HG03025 (cell line): ENCODE measurements at regions not wholly inside any gene's neighbourhood (a gene's known extent, or its start where the extent isn't known, plus 50 kb on each side); places are given as distances from the start of the nearest gene placed in this dataset.

ENCODE experiments used
- ATAC-seq: cut with Tn5 transposase; IDR thresholded peaks from one replicate; pipeline ENCODE4 v1.9.1; 2021; ENCODE audit warnings: mild to moderate bottlenecking, moderate library complexity; ENCODE audit not compliant: unreplicated experiment, low FRiP score

- ATAC-seq: no peak
Observed at GRCh38 chr16:50997679-50998078, 153.4 kb downstream of the SALL1 start.

GRCh38 chr16:50996830-50997186, 154.3 kb downstream of the SALL1 start:
- no peak for ATAC-seq

GRCh38 chr16:50996166-50996829, 154.8 kb downstream of the SALL1 start:
- ATAC-seq: no peak

DNA sequence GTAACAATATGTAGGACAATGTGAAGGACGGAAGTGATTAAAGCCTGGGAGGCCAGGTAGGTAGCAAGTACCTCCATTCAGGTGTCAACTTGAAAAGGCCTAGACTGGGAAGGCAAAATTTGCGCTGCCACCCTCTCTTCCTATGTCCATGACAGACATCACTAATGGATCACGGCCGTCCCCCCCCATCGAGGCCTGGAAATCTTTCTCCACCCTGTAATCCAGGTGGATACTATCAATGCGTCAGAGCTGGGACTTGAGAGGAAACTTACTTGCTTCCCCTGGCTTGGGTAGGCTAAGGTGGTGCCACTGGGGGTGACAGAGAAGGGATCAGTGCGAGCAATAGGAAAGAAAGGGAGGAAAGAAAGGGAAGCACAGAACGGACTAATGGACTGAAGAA, 156.1 kb downstream of the SALL1 start:
- ATAC-seq: no peak

DNA sequence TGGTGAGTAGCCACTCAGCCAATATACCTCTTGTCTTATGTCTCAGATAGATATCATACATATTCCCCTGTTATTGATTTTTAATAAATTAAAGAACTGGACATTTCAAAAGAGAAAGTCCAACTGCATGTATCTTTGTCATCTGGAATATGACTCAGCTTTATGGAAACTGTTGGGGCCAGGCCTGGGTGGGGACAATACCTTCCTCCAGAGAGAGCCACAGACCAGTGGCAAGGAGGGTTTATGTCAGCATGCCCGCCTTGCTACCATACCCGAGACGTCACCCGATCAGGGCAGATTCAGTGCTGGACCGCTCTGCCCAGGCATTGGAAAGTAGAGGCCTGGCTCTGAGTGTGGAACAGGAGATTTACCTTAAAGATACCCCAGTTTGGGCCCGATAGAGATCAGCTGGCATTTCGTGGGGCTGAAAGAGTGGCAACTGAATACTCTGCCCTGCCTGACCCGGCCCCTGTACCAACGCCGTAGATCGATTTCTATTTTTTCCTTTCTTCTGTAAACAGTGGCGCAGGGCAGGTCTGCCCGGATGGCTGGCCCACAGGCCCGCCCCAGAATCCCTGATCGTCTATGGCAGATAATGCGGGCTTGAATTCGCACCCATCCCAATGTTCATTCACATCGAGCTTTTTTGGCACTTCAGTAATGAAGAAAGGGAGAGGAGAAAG, 158.6 kb downstream of the SALL1 start:
- no peak for ATAC-seq

- ATAC-seq: no peak
Observed at GRCh38 chr16:50991436-50991835, 159.6 kb downstream of the SALL1 start.

DNA sequence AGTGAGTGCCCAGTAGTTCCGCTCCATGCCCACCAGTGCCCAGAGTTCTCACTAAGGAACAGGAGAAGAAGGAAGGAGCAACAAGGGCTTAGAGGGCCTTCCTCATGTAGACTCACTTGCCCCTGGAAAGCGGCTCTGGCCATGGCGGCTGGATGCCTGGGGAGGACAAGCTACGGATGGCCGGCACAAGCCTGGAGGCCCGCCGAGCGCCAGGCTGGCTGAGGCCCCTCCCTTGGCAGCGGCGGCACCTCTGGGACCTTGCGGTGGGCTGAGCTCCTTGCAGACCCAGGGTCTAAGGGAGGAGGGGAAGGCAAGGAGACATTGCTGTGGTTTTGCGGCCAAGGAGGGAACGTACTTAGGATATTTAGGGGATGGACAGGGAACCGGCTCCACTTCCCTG, 160.1 kb downstream of the SALL1 start:
- no peak for ATAC-seq

DNA sequence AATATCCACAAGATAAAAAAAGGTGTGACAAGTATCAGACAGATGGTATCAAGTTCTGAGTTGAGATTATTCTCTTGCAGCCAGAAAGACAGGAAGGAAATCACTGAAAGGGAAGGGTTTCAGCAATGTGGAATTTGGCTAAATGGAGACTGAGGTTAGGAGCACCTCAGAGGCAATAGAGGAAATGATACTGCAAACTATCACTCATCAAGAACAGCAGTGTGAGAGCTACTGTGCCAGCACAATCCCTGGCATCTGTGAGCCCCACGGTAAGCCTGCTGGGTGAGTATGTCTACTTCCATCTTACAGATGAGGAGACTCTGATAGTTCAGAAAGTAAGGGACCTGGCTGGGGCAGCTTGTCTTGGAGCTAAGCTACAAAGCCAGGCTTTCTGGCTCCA, 162.0 kb downstream of the SALL1 start:
- ATAC-seq: no peak

DNA sequence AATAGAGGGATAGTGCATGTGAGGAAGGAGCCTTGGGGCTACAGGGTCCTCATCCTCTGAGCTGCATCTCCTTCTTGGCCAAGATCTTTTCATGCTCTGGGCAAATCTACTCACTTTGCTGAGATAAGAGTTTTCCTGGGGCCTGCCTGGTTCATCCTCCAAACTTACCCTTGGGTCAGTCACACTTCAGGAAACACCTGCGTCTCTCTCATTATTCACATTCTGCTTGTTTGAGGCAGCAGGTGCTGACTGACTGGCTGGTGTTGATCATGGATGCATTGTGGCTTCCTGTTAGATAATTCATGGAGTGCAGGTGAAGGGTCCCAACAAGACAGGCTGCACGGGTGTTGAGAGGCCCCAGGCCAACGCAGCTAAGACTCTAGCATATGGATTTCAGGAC, 162.6 kb downstream of the SALL1 start:
- no peak for ATAC-seq

GRCh38 chr16:50986453-50986852, 164.6 kb downstream of the SALL1 start:
- no peak for ATAC-seq

DNA sequence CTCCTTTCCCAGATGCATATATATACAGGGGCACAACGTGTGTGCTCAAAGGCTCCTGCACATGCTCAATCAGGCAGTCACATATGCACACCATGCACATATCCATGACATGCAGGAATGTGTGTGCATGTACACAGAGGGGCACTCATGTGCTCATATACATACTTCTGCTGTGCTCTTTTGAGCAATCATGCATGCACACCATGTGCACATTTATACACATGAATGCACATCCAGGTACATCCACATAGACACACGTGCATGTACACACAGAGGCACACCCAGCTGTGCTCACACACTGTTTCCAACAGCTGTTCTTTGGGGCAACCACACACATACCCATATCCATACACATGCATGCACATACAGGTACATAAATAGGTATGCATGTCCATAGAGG, 165.3 kb downstream of the SALL1 start:
- no peak for ATAC-seq

DNA sequence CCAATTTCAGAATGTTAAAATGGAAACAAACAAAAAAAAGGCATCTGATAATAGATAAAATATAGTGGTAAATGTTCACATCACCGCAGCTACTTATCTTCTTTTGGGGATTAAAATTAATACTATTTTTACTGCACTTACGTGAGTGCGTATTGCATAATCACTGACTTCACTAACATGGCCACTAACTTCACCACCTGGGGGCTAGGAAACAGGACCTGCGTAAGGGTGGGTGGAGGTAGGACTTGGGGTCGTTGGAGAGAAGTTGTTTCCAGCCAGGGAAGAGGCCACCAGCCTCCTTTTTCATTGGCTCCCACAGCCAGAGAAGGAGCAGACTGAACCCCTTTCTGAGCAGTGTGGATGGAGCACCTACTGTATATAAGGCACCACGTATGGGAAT, 166.4 kb downstream of the SALL1 start:
- ATAC-seq: no peak

DNA sequence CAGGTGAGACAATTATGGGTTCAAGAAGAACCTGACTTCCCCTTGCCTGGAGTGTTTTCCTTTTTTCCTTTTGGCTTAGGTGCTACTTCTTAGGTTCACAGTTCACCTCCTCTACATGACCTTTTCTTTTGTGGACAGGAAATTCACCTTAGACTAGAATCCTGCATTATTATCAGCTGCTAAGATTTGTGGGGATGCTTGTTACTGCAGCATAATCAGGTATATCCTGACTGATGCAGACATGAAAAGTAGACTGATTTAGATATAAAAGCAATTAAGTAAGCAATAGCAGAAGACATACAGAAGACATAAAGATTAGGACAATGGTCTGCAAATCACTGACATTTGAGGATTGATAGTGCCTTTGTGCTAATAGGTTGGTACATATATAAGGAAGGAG, 168.3 kb downstream of the SALL1 start:
- no peak for ATAC-seq

DNA sequence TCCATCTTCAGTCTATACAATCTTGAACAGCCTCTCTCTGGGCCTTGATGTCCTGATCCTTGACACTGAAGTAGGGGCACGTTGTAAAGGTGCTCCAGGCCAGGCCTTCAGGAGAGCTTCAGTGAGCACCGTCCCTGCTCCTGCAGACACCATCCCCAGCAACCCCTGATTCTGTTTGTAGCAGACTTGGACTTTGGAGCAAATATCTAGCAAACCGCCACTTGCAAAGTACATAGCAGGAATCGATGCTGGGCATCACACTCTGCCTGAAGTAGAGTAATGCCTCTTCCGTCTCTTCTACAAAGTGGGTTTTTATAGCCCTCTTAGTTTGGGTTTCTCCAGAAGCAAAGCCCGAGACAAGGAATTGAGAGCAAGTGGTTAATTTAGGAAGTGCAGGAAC, 169.1 kb downstream of the SALL1 start:
- no peak for ATAC-seq

DNA sequence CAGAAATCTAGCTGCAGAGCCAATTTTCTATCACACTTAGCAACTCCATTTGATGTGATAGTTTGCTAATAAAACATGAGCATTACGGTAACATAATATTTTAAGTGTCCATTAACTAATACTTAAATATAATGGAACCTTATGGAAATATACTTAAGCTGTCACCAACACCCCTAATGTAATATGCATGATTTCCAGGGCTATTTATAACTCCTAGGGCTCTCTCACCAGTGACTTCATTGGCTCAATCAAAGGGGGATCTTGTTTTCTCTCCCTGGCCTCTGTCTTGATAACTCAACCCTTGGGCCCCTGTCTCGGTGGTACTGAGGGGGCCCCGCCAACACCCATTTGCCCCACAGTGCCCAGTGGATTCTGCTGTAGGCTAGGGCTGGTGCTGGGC, 170.4 kb downstream of the SALL1 start:
- no peak for ATAC-seq

DNA sequence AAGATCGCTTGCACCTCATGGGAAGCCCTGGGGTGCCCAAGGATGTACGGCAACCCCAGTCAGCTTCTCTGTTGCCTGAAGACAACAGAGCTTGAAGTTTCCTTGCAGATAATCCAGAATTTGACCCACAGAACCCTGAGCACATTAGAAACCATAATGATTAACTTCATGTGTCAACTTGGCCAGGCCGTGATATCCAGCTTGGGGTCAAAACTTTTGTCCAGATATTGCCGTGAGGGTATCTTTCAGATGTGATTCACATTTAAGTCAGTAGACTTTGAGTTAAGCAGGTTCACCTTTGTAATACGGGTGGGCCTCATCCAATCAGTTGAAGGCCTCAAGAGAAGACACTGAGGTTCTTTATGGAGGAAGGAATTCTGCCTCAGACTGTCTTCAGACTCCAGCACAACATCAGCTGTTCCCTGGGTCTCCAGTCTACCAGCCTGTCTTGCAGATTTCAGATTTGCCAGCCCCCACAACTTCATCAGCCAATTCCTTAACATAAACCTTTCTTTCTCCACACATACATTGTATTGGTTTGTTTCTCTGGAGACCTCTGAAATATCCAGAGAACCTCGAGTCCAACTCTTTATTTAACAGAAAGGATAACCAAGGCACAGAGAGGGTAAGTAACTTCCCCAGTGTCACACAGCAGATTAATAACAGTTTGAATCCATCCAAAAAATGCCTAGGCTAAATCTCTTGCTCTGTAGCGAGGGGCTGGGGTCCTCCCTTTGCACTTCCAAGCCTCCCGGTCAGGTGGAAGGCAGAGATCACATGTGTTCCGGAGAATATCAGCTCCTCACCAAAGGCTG, 171.1 kb downstream of the SALL1 start:
- no peak for ATAC-seq

DNA sequence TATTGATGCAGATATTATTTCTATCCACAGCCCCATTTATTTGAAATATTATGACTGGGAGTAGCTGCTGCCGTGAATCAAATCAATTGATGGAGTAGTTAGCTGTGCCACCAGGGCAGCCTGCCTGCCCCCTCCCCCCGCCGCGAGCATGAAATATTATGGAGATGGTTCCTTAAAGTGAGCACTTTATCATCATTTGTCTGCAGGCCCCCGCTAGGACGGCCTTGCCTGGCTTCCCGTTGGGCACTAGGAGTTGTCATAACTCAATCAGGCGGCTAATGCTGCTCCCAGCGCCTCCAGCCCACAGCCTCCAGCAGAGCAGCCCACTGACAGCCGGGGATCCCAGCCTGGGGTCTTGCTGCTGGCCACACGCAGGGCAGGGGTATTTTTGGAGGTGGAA, 173.9 kb downstream of the SALL1 start:
- ATAC-seq: no peak

DNA sequence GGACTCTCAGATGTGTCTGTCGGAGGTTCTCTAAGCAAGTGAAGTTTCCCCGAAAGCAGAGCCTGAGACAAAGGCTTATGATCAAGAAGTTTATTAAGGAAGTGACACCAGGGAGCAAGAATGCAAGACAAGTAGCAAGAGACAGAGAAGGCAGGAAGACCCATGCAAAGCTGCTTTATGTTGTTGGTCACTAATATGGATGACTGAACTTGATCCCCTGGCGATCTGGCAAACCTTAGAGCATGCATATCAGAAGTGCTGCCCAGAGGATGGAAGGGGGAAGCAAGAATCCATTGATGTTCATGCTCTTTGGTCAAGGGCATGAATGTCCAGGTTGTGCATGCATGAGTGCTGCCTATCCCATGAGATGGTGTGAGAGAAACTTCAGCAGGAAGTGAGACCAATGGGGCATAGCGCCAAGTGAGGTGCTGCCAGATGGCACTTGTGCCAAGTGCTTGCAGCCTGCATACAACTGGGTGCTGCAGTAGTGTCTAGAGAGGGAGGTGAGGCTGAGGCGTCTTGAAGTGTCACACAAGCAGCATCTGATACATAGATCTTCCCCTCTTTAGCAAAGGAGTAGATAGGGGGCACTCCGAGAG, 176.5 kb downstream of the SALL1 start:
- ATAC-seq: no peak

GRCh38 chr16:50972876-50973275, 178.2 kb downstream of the SALL1 start:
- ATAC-seq: no peak

GRCh38 chr16:50970281-50970680, 180.8 kb downstream of the SALL1 start:
- no peak for ATAC-seq

DNA sequence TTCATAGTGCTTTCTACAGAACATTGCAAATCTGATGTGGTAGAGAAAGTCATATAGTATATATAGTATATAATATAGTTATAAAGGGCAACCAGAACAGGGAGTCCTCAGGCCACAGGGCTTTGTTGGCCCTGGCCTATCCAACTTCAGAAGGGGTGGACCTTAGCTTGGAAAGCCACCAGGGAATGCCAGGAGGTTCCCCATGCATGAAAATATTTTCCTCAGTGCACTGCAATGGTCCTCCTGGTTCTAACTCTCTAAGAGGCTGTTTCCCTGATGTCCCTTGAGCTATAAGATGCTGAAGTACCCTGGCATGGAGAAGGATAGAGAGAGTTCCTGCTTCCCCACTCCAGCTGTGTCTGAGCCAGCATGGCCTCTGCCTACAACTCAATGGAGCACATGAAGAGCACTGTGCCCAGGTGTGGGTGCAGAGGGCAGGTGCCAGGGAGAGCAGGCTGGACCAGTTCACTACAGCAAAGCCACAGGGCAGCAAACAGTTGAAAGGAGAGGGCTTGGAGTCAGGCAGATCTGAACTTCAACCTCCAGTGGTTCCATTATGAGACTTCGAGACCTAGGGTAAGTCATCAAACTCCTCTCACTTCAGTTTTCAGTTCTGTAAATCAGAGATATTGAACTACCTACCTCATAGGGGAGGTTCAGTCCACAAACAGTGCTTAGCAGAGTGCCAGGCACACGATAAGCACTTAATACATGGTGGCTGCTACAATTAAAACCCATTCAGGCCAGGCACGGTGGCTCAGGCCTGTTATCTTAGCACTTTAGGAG, 183.1 kb downstream of the SALL1 start:
- peak; percentile 87 for ATAC-seq
